GM20000 (cell line): ENCODE measurements at regions not wholly inside any gene's neighbourhood (a gene's known extent, or its start where the extent isn't known, plus 50 kb on each side); places are given as distances from the start of the nearest gene placed in this dataset.

Experiments used
- DNase-seq: peaks from one replicate; pipeline ENCODE4 v3.0.0; 2012; ENCODE audit warnings: low spot score
- CTCF ChIP-seq: IDR thresholded peaks from 2 replicates; pipeline ENCODE4 v1.5.1; 2012; ENCODE audit warnings: mild to moderate bottlenecking, control low read depth; ENCODE audit errors: extremely low read depth, missing control alignments

- no peak for DNase-seq
- no peak for TF ChIP-seq CTCF
Measured at GRCh38 chr15:93816815-93817214, 414.5 kb upstream of the MCTP2 start.

GRCh38 chr15:93811305-93811704 lies 420.1 kb upstream of the MCTP2 start:
- no peak for DNase-seq
- no peak for TF ChIP-seq CTCF

- no peak for DNase-seq
- TF ChIP-seq CTCF = no peak
Measured at GRCh38 chr15:93809516-93809915, 421.8 kb upstream of the MCTP2 start.

GRCh38 chr15:93803421-93804152 lies 427.8 kb upstream of the MCTP2 start:
- DNase-seq = no peak
- no peak for TF ChIP-seq CTCF

GRCh38 chr15:93801206-93801605 lies 430.2 kb upstream of the MCTP2 start:
- no peak for DNase-seq
- no peak for TF ChIP-seq CTCF

GRCh38 chr15:93800805-93801204 lies 430.6 kb upstream of the MCTP2 start:
- no peak for TF ChIP-seq CTCF
- no peak for DNase-seq

GRCh38 chr15:93789441-93789840 lies 441.9 kb upstream of the MCTP2 start:
- TF ChIP-seq CTCF = no peak
- no peak for DNase-seq
